Body of pancreas (tissue), 4 donors: ENCODE measurements at regions not wholly inside any gene's neighbourhood (a gene's known extent, or its start where the extent isn't known, plus 50 kb on each side); places are given as distances from the start of the nearest gene placed in this dataset.

ENCODE experiments used
- CTCF ChIP-seq, 7 experiments: fragments of 450-650 bp in 4 of 7; fragments of 200-600 bp in 3 of 7; sonication (generic) in 3 of 7; IDR thresholded peaks; one replicate each; pipeline ENCODE4 v1.5.1; 2016 to 2019; ENCODE audit warnings: antibody characterized with exemption in 7 of 7
- POLR2A ChIP-seq, 3 donors: fragments of 450-650 bp; IDR thresholded peaks; one replicate each; pipeline ENCODE4 v1.6.1; 2016; ENCODE audit warnings: antibody characterized with exemption in 3 of 3, mild to moderate bottlenecking in 2 of 3

- TF ChIP-seq CTCF (IDR thresholded peaks at IDR 0.05) (no peak), POLR2A (IDR thresholded peaks at IDR 0.05) (peak in 1 of 3 donors; percentile 34)
These were observed 50.3 kb upstream of the RAB27B start for GRCh38 chr18:54777989-54778388.
